NT2/D1 (cell line): ENCODE measurements at regions not wholly inside any gene's neighbourhood (a gene's known extent, or its start where the extent isn't known, plus 50 kb on each side); places are given as distances from the start of the nearest gene placed in this dataset.

Experiments used
- DNase-seq: peaks from one replicate; pipeline ENCODE4 v3.0.0-alpha.2; 2011; ENCODE audit warnings: low read depth, low spot score
- H3K27me3 ChIP-seq: 2 replicates; pipeline ENCODE4 v1.6.0; 2011; ENCODE audit warnings: mild to moderate bottlenecking; ENCODE audit not compliant: insufficient read length, insufficient read depth
- H3K36me3 ChIP-seq: 2 replicates; pipeline ENCODE4 v1.6.1; 2011; ENCODE audit warnings: mild to moderate bottlenecking, low read length, mixed read lengths; ENCODE audit not compliant: insufficient read depth, insufficient read length
- H3K4me1 ChIP-seq: 2 replicates; pipeline ENCODE4 v1.5.1; 2011; ENCODE audit not compliant: insufficient read depth, insufficient read length
- H3K4me3 ChIP-seq: 2 replicates; pipeline ENCODE4 v1.5.1; 2011; ENCODE audit warnings: low read depth; ENCODE audit not compliant: insufficient read length
- H3K9ac ChIP-seq: 2 replicates; pipeline ENCODE4 v1.6.0; 2011; ENCODE audit warnings: low read depth; ENCODE audit not compliant: insufficient read length
- H3K9me3 ChIP-seq: 2 replicates; pipeline ENCODE4 v1.5.1; 2011; ENCODE audit warnings: mild to moderate bottlenecking, low read length; ENCODE audit not compliant: insufficient read depth
- SUZ12 ChIP-seq: IDR thresholded peaks from 2 replicates; pipeline ENCODE4 v1.6.1; 2011; ENCODE audit not compliant: insufficient read length, insufficient read depth; ENCODE audit errors: extremely low read depth
- YY1 ChIP-seq: IDR thresholded peaks from 2 replicates; pipeline ENCODE4 v1.6.1; 2011; ENCODE audit not compliant: insufficient read length, insufficient read depth
- ZNF274 ChIP-seq: IDR thresholded peaks from 2 replicates; pipeline ENCODE4 v1.6.1; 2011; ENCODE audit warnings: mild to moderate bottlenecking, low read depth, low read length

DNA sequence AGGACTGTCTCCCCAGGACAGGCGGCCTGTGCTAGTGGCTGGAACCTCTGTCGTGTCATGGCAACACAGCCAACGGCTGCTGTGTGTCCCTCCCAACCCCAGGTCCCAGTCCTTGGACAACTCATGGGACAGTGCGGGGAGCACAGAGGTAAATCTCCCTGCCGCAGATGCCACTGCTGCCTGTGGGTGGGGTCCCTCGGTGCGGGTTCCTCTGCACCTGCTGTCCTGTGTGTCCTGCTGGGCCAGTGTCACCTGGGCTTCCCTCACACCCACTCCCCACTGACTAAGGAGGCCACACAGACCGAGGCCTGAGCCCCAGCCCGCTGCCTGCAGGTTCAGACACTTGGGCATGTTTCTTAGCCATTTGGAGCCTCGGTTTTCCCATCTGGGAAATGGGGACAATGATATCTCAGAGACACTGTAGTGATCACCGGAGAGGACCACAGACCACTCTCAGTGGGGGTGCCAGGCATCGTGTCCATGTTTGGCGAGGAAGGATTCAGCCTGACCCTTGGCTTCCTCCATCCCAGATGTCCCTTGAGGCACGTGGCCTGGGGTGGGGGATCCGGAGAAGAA lies 96.5 kb downstream of the SIK1 start:
- Histone ChIP-seq H3K27me3 (peaks cover 4% of the 10 kb centered on the region), H3K9ac (no peak overlapping the region)

DNA sequence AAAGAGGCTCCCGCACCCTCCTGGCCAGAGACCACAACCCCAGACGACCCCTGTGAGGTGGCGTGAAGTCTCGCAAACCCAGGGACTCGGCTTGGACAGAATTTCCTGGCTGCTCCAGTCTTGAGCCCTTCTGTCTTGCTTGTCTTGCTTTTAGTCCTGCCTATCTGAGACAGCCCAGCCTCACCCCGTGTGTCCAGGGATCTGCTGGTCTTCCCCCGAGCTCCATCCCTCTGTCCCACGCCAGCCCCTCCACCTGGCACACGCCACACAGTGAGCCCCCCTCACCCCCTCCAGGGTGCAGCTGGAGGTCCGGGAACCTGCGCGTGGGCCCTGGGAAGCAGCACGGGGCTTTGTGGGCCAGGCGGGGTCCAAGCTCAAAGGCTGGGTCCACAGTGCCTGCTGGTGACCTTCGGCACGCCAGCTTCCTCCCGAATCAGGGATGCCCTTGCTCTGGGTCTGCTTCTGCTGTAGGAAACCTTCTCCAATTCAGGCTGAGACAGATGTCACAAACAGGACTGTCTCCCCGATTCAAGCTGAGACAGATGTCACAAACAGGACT lies 97.1 kb downstream of the SIK1 start:
- H3K27me3 ChIP-seq, result peaks cover 4% of the 10 kb centered on the region
- no peak overlapping the region for H3K4me3 ChIP-seq
- H3K9me3 ChIP-seq, result peaks cover 7% of the 10 kb centered on the region; the same call in 1 of the 2 replicates
- TF ChIP-seq SUZ12, result no peak
- TF ChIP-seq ZNF274, result no peak
- TF ChIP-seq YY1, result no peak
- no peak overlapping the region for H3K9ac ChIP-seq
- no peak for DNase-seq
- H3K4me1 ChIP-seq, result peaks cover 34% of the 10 kb centered on the region
- H3K36me3 ChIP-seq, result no peaks in the 10 kb centered on the region

More for the DNA sequence above, 96.5 kb downstream of the SIK1 start:
- Histone ChIP-seq H3K4me1 (peaks cover 33% of the 10 kb centered on the region), H3K36me3 (no peaks in the 10 kb centered on the region), H3K4me3 (no peak overlapping the region), H3K9me3 (peaks cover 7% of the 10 kb centered on the region; the same call in 1 of the 2 replicates)
- no peak for TF ChIP-seq YY1
- TF ChIP-seq ZNF274, result no peak
- no peak for TF ChIP-seq SUZ12
- no peak for DNase-seq

DNA sequence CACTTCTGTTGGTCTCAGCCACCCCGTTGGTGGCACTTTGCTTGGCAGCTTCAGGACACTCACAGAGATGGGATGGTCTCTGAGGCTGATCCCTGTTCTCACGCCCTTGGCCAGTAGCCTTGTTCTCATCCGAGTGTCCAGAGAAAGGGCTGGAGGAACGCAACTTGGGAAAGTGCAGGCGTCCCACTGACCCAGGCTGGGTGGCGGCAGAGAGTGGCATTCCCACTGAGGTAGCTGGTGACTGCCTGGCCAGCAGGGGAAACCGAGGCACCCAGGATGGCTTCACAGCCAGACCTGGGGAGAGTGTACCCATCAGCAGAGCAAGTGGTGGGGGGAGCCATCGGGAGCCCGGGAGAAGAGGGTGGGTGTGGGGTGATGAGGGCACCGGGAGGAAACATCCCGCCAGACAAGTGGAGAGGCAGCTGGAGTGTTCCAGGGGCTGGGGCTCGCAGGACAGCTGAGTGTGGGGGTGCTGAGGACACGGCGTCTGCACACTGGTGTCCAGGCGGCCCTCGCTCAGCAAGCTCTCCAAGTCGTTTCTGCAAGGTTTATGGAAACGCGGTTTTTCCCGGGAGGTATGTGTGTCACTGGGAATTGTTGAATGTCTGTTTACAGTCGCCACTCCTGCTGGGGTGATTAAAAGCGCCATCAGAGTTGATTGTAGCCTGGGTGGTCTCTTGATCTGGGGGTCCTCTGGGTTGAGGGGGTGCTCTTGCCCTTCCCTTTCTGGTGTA lies 97.8 kb downstream of the SIK1 start:
- no peak for DNase-seq
- no peak for TF ChIP-seq ZNF274
- TF ChIP-seq YY1, result no peak
- TF ChIP-seq SUZ12, result no peak
- H3K4me1 ChIP-seq, result peaks cover 34% of the 10 kb centered on the region
- H3K27me3 ChIP-seq, result peaks cover 4% of the 10 kb centered on the region
- peaks cover 7% of the 10 kb centered on the region; the same call in 1 of the 2 replicates for H3K9me3 ChIP-seq
- no peak overlapping the region for H3K4me3 ChIP-seq
- no peaks in the 10 kb centered on the region for H3K36me3 ChIP-seq
- no peak overlapping the region for H3K9ac ChIP-seq

DNA sequence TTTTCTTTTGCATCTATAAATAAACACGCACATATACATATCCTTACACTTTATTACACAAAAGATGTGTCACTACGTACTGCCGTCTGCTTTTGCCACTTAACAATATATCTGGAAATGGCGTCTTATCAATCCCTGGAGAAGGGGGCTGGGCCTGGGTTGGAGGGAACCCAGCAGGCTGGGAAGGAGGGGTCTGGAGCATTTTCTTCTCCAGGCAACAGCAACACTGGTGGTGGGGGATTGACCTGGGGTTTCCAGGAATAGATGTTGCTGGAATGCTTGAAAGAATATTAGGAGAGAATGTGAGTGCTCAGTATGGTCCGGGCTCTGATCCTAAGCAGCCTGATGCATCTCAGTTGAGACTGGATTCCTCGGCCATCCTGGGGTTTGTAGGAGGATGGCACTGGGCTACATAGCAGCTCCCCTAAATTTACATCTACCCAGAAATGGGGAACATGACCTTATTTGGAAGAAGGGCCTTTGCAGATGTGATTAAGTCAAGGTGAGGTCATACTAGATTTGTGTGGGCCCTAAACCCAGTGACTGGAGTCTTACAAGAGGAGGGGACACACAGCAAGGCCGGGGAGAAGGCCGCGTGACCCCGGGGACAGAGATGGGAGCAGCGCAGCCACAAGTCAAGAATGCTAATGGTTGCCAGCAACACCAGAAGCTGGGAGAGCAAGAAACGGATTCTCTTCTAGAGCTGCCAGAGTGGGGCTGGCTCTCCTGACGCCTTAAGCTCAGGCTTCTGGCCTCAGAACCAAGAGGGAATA lies 98.6 kb downstream of the SIK1 start:
- Histone ChIP-seq H3K4me3 (no peak overlapping the region), H3K36me3 (no peaks in the 10 kb centered on the region), H3K27me3 (no peaks in the 10 kb centered on the region), H3K9me3 (peaks cover 7% of the 10 kb centered on the region; the same call in 1 of the 2 replicates), H3K4me1 (peaks cover 33% of the 10 kb centered on the region), H3K9ac (no peak overlapping the region)
- no peak for DNase-seq
- TF ChIP-seq ZNF274 (no peak), SUZ12 (no peak), YY1 (no peak)

DNA sequence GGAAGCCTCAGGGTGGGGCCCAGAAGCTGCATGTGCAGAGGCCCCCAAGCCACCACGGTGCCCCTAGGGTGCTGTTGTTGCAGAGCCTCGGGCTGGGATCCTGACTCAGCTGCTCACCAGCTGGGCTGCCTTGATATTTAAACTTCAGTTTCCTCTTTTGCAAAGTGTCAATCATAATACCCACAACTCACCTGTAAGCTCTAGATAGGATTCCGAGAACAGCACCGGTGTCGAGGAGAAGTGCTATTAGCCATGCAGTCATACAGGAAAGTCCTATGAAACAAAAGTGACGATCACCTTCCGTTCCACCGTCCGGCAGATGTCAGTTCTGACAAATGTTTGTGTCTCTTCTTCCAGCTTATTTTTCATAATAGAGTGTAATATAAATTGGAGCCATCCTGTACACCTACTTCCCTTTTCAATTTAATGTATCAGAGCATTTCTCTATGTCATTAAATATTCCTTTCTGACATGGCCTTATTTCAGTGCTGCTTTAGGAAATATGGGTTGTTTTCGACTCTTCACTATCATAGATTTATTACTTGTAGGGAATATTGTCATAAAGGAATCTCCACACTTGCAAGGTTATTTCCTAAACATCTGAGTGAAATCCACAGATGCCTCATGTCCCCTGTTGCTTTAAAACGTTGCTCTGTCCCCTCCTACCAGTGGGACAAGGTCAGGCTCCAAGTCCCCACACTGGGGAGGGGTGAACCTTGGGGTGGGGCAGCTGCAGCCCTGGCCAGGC lies 100.8 kb downstream of the SIK1 start:
- Histone ChIP-seq H3K4me3 (no peak overlapping the region), H3K4me1 (peaks cover 30% of the 10 kb centered on the region), H3K9ac (no peak overlapping the region), H3K27me3 (no peaks in the 10 kb centered on the region), H3K36me3 (no peaks in the 10 kb centered on the region), H3K9me3 (peaks cover 7% of the 10 kb centered on the region; the same call in 1 of the 2 replicates)
- TF ChIP-seq YY1 (no peak), ZNF274 (no peak), SUZ12 (no peak)
- no peak for DNase-seq

DNA sequence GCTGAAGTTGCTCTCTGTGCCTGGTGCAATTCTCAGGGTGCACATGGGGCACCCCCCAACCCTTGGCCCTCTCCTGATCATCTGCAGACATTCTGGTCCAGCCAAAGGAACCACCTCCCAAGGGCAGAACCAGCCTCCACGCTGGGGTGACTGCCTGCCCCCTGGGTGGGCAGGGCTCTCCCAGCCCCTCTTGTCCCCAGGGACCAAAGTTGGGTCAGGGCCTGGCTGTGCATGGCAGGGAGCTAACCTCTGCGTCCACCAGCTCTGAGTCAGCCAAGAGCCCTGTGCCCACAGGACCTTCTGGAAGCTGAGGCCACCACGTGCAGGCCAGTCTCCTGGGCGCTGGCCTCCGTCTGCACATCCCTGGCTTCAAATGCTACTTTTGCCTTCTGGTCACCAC lies 101.9 kb downstream of the SIK1 start:
- H3K36me3 ChIP-seq, result no peaks in the 10 kb centered on the region
- H3K4me3 ChIP-seq, result no peak overlapping the region
- DNase-seq, result no peak
- H3K27me3 ChIP-seq, result no peaks in the 10 kb centered on the region
- H3K9ac ChIP-seq, result no peak overlapping the region
- H3K4me1 ChIP-seq, result peaks cover 36% of the 10 kb centered on the region
- H3K9me3 ChIP-seq, result peaks cover 7% of the 10 kb centered on the region; the same call in 1 of the 2 replicates
- TF ChIP-seq SUZ12 (no peak), YY1 (no peak)
